GM23338 (cell line): ENCODE measurements at regions not wholly inside any gene's neighbourhood (a gene's known extent, or its start where the extent isn't known, plus 50 kb on each side); places are given as distances from the start of the nearest gene placed in this dataset.

Source experiments
- ATAC-seq: fragments of 200-7000 bp; cut with Tn5 transposase; 3 replicates; pipeline ENCODE4 v1.9.1; 2020
- DNase-seq: peaks from one replicate; pipeline ENCODE4 v3.0.0-alpha.2; 2015; ENCODE audit warnings: low spot score
- H2AFZ ChIP-seq: fragments of 200-600 bp; sonication (generic); 2 replicates; pipeline ENCODE4 v1.8.0; 2016; ENCODE audit warnings: antibody characterized with exemption, mild to moderate bottlenecking, moderate library complexity
- H3F3A ChIP-seq: fragments of 200-600 bp; sonication (generic); replicated peaks from 2 replicates; pipeline ENCODE4 v1.8.0; 2017; ENCODE audit warnings: antibody characterized with exemption, mixed run types, low read depth
- H3K27ac ChIP-seq: fragments of 200-600 bp; sonication (generic); 2 replicates; pipeline ENCODE4 v1.6.1; 2016; ENCODE audit warnings: low read depth
- H3K27me3 ChIP-seq: fragments of 200-600 bp; sonication (generic); 2 replicates; pipeline ENCODE4 v1.8.0; 2016; ENCODE audit warnings: mild to moderate bottlenecking, mixed run types, moderate library complexity; ENCODE audit not compliant: insufficient read depth
- H3K36me3 ChIP-seq: fragments of 200-600 bp; sonication (generic); 2 replicates; pipeline ENCODE4 v1.8.0; 2016; ENCODE audit warnings: mild to moderate bottlenecking; ENCODE audit not compliant: insufficient read depth
- H3K4me1 ChIP-seq: fragments of 200-600 bp; sonication (generic); 2 replicates; pipeline ENCODE4 v1.8.0; 2016; ENCODE audit warnings: mild to moderate bottlenecking, moderate library complexity; ENCODE audit not compliant: insufficient read depth
- H3K4me2 ChIP-seq: fragments of 200-600 bp; sonication (generic); 2 replicates; pipeline ENCODE4 v1.7.1; 2017; ENCODE audit warnings: mixed run types
- H3K4me3 ChIP-seq: fragments of 200-600 bp; sonication (generic); 2 replicates; pipeline ENCODE4 v1.6.1; 2016; ENCODE audit warnings: mixed run types
- H3K79me2 ChIP-seq: fragments of 200-600 bp; sonication (generic); replicated peaks from 2 replicates; pipeline ENCODE4 v1.8.0; 2017; ENCODE audit warnings: mild to moderate bottlenecking; ENCODE audit not compliant: insufficient read depth
- H3K9me2 ChIP-seq: fragments of 200-600 bp; sonication (generic); 2 replicates; pipeline ENCODE4 v1.8.0; 2017; ENCODE audit not compliant: insufficient read depth
- H4K20me1 ChIP-seq: fragments of 200-600 bp; sonication (generic); replicated peaks from 2 replicates; pipeline ENCODE4 v1.8.0; 2017; ENCODE audit warnings: mild to moderate bottlenecking; ENCODE audit not compliant: insufficient read depth
- H3K27ac Mint-ChIP-seq: 2 replicates; pipeline ENCODE4 v1.8.0; 2020; ENCODE audit warnings: inconsistent platforms, mild to moderate bottlenecking, moderate library complexity, mixed read lengths
- H3K27me3 Mint-ChIP-seq: 3 replicates; pipeline ENCODE4 v1.8.0; 2022; ENCODE audit warnings: low read depth, mild to moderate bottlenecking, moderate library complexity, mixed read lengths, inconsistent platforms; ENCODE audit not compliant: insufficient read depth, poor library complexity
- H3K36me3 Mint-ChIP-seq: 3 replicates; pipeline ENCODE4 v1.8.0; 2021; ENCODE audit warnings: low read depth, mild to moderate bottlenecking, inconsistent platforms, moderate library complexity, mixed read lengths
- H3K4me1 Mint-ChIP-seq: 3 replicates; pipeline ENCODE4 v1.8.0; 2020; ENCODE audit warnings: mild to moderate bottlenecking, inconsistent platforms, mixed read lengths
- H3K4me3 Mint-ChIP-seq: 3 replicates; pipeline ENCODE4 v1.8.0; 2021; ENCODE audit warnings: moderate library complexity, mild to moderate bottlenecking, inconsistent platforms, mixed read lengths
- H3K9me3 Mint-ChIP-seq: 3 replicates; pipeline ENCODE4 v1.8.0; 2020; ENCODE audit warnings: moderate library complexity, mild to moderate bottlenecking, inconsistent platforms, mixed read lengths
- CREB1 ChIP-seq: fragments of 250-450 bp; sonication (Bioruptor Pico); IDR thresholded peaks from 2 replicates; pipeline ENCODE4 v1.5.0; 2020; ENCODE audit warnings: low read depth, mild to moderate bottlenecking, moderate library complexity
- EZH2 ChIP-seq: fragments of 200-600 bp; sonication (generic); IDR thresholded peaks from one replicate; pipeline ENCODE4 v1.8.0; 2017; ENCODE audit warnings: antibody characterized with exemption, mild to moderate bottlenecking, low read depth; ENCODE audit not compliant: unreplicated experiment
- EZH2phosphoT487 ChIP-seq: fragments of 200-600 bp; sonication (generic); IDR thresholded peaks from one replicate; pipeline ENCODE4 v1.8.1; 2018; ENCODE audit warnings: antibody characterized with exemption; ENCODE audit not compliant: unreplicated experiment
- JUNB ChIP-seq: IDR thresholded peaks from one replicate; pipeline ENCODE4 v1.6.1; 2016; ENCODE audit warnings: antibody characterized with exemption; ENCODE audit not compliant: unreplicated experiment
- NANOG ChIP-seq: IDR thresholded peaks from 2 replicates; pipeline ENCODE4 v1.6.1; 2016; ENCODE audit warnings: antibody characterized with exemption, borderline replicate concordance
- STAT1 ChIP-seq: IDR thresholded peaks from one replicate; pipeline ENCODE4 v1.6.1; 2016; ENCODE audit warnings: antibody characterized with exemption; ENCODE audit not compliant: unreplicated experiment
- ZNF114 ChIP-seq: fragments of 250-450 bp; sonication (Bioruptor Pico); IDR thresholded peaks from 2 replicates; pipeline ENCODE4 v1.5.0; 2020; ENCODE audit warnings: mild to moderate bottlenecking, moderate library complexity
- TF ChIP-seq, protein P1 (sequence below): IDR thresholded peaks from one replicate; pipeline ENCODE4 v1.6.1; 2018; ENCODE audit warnings: antibody characterized with exemption; ENCODE audit not compliant: unreplicated experiment
- TF ChIP-seq, protein P2 (sequence below): fragments of 250-450 bp; sonication (Bioruptor Pico); IDR thresholded peaks from 2 replicates; pipeline ENCODE4 v1.5.0; 2020; ENCODE audit warnings: mild to moderate bottlenecking, moderate library complexity
- TF ChIP-seq, protein P3 (sequence below): IDR thresholded peaks from 2 replicates; pipeline ENCODE4 v1.6.1; 2016; ENCODE audit warnings: antibody characterized with exemption
- TF ChIP-seq, protein P4 (sequence below), 2 experiments: fragments of 200-600 bp in 1 of 2; sonication (generic) in 1 of 2; conservative IDR thresholded peaks; 2 replicates each; pipeline versions ENCODE4 v1.5.1 to v1.6.1; 2016 to 2017; ENCODE audit warnings: antibody characterized with exemption in 2 of 2, low read depth in 2 of 2, mild to moderate bottlenecking in 2 of 2, moderate library complexity in 1 of 2

DNA sequence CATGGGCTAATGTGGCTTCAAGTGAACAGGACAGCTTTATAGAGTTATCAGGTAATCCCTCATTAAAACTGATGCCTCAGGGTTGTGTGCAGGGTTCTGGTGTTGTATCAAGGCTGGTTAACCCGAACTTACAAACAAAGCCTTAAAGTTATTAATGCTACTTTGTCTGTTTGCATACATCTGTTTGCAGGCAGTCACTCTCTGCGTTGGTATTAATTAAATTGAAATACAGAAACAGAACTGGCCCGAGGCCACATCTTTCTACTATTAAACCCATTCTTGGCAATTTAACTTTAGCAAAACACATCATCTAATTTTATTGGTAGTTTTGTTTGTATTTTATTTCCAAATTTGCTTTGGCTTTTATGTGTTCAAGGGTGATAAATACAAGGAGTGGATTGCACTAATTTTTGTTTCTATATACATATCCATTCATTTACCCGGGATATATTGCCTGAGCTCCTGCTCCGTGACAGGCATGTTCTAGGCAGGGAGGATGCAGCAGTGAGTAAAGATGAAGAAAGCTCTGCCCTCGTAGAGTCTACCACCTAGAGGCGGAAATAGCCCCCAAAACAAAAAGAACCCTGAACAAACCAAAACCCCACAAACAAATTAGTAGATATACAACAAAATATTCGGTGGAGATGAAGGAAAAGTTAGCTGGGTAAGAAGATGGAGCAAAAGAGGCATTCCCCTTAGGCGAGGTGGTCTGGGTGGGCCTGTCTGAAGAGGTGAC is 164.2 kb downstream of the MACROH2A1 start:
- Histone ChIP-seq H3K36me3 (no peaks in the 10 kb centered on the region), H3K9me2 (no peaks in the 10 kb centered on the region), H3K4me1 (no peaks in the 10 kb centered on the region; the same call in 1 of the 2 replicates), H3K27ac (no peak overlapping the region), H2AFZ (no peak overlapping the region), H4K20me1 (no peaks in the 10 kb centered on the region), H3K79me2 (no peaks in the 10 kb centered on the region), H3K27me3 (no peaks in the 10 kb centered on the region), H3K4me2 (no peak overlapping the region), H3K4me3 (no peak overlapping the region), H3F3A (no peaks in the 10 kb centered on the region)
- H3K4me1 Mint-ChIP-seq = peaks cover 8% of the 10 kb centered on the region
- ATAC-seq (no peak), DNase-seq (no peak)
- no peaks in the 10 kb centered on the region for H3K9me3 Mint-ChIP-seq
- H3K36me3 Mint-ChIP-seq = no peaks in the 10 kb centered on the region
- no peak overlapping the region for H3K4me3 Mint-ChIP-seq
- H3K27me3 Mint-ChIP-seq = peaks cover 4% of the 10 kb centered on the region
- H3K27ac Mint-ChIP-seq = no peak overlapping the region
- TF ChIP-seq, protein P1, sequence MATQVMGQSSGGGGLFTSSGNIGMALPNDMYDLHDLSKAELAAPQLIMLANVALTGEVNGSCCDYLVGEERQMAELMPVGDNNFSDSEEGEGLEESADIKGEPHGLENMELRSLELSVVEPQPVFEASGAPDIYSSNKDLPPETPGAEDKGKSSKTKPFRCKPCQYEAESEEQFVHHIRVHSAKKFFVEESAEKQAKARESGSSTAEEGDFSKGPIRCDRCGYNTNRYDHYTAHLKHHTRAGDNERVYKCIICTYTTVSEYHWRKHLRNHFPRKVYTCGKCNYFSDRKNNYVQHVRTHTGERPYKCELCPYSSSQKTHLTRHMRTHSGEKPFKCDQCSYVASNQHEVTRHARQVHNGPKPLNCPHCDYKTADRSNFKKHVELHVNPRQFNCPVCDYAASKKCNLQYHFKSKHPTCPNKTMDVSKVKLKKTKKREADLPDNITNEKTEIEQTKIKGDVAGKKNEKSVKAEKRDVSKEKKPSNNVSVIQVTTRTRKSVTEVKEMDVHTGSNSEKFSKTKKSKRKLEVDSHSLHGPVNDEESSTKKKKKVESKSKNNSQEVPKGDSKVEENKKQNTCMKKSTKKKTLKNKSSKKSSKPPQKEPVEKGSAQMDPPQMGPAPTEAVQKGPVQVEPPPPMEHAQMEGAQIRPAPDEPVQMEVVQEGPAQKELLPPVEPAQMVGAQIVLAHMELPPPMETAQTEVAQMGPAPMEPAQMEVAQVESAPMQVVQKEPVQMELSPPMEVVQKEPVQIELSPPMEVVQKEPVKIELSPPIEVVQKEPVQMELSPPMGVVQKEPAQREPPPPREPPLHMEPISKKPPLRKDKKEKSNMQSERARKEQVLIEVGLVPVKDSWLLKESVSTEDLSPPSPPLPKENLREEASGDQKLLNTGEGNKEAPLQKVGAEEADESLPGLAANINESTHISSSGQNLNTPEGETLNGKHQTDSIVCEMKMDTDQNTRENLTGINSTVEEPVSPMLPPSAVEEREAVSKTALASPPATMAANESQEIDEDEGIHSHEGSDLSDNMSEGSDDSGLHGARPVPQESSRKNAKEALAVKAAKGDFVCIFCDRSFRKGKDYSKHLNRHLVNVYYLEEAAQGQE = no peak
- TF ChIP-seq ZNF114 (CRISPR knock-in tag) = no peak
- TF ChIP-seq NANOG = no peak
- TF ChIP-seq CREB1 = no peak
- no peak for TF ChIP-seq STAT1
- TF ChIP-seq, protein P2, sequence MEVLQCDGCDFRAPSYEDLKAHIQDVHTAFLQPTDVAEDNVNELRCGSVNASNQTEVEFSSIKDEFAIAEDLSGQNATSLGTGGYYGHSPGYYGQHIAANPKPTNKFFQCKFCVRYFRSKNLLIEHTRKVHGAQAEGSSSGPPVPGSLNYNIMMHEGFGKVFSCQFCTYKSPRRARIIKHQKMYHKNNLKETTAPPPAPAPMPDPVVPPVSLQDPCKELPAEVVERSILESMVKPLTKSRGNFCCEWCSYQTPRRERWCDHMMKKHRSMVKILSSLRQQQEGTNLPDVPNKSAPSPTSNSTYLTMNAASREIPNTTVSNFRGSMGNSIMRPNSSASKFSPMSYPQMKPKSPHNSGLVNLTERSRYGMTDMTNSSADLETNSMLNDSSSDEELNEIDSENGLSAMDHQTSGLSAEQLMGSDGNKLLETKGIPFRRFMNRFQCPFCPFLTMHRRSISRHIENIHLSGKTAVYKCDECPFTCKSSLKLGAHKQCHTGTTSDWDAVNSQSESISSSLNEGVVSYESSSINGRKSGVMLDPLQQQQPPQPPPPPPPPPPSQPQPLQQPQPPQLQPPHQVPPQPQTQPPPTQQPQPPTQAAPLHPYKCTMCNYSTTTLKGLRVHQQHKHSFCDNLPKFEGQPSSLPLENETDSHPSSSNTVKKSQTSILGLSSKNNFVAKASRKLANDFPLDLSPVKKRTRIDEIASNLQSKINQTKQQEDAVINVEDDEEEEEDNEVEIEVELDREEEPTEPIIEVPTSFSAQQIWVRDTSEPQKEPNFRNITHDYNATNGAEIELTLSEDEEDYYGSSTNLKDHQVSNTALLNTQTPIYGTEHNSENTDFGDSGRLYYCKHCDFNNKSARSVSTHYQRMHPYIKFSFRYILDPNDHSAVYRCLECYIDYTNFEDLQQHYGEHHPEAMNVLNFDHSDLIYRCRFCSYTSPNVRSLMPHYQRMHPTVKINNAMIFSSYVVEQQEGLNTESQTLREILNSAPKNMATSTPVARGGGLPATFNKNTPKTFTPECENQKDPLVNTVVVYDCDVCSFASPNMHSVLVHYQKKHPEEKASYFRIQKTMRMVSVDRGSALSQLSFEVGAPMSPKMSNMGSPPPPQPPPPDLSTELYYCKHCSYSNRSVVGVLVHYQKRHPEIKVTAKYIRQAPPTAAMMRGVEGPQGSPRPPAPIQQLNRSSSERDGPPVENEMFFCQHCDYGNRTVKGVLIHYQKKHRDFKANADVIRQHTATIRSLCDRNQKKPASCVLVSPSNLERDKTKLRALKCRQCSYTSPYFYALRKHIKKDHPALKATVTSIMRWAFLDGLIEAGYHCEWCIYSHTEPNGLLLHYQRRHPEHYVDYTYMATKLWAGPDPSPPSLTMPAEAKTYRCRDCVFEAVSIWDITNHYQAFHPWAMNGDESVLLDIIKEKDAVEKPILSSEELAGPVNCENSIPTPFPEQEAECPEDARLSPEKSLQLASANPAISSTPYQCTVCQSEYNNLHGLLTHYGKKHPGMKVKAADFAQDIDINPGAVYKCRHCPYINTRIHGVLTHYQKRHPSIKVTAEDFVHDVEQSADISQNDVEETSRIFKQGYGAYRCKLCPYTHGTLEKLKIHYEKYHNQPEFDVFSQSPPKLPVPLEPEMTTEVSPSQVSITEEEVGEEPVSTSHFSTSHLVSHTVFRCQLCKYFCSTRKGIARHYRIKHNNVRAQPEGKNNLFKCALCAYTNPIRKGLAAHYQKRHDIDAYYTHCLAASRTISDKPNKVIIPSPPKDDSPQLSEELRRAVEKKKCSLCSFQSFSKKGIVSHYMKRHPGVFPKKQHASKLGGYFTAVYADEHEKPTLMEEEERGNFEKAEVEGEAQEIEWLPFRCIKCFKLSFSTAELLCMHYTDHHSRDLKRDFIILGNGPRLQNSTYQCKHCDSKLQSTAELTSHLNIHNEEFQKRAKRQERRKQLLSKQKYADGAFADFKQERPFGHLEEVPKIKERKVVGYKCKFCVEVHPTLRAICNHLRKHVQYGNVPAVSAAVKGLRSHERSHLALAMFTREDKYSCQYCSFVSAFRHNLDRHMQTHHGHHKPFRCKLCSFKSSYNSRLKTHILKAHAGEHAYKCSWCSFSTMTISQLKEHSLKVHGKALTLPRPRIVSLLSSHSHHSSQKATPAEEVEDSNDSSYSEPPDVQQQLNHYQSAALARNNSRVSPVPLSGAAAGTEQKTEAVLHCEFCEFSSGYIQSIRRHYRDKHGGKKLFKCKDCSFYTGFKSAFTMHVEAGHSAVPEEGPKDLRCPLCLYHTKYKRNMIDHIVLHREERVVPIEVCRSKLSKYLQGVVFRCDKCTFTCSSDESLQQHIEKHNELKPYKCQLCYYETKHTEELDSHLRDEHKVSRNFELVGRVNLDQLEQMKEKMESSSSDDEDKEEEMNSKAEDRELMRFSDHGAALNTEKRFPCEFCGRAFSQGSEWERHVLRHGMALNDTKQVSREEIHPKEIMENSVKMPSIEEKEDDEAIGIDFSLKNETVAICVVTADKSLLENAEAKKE (CRISPR knock-in tag) = no peak
- TF ChIP-seq EZH2phosphoT487 = no peak
- TF ChIP-seq, protein P3, sequence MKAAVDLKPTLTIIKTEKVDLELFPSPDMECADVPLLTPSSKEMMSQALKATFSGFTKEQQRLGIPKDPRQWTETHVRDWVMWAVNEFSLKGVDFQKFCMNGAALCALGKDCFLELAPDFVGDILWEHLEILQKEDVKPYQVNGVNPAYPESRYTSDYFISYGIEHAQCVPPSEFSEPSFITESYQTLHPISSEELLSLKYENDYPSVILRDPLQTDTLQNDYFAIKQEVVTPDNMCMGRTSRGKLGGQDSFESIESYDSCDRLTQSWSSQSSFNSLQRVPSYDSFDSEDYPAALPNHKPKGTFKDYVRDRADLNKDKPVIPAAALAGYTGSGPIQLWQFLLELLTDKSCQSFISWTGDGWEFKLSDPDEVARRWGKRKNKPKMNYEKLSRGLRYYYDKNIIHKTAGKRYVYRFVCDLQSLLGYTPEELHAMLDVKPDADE = no peak
- no peak for TF ChIP-seq JUNB
- TF ChIP-seq, protein P4, sequence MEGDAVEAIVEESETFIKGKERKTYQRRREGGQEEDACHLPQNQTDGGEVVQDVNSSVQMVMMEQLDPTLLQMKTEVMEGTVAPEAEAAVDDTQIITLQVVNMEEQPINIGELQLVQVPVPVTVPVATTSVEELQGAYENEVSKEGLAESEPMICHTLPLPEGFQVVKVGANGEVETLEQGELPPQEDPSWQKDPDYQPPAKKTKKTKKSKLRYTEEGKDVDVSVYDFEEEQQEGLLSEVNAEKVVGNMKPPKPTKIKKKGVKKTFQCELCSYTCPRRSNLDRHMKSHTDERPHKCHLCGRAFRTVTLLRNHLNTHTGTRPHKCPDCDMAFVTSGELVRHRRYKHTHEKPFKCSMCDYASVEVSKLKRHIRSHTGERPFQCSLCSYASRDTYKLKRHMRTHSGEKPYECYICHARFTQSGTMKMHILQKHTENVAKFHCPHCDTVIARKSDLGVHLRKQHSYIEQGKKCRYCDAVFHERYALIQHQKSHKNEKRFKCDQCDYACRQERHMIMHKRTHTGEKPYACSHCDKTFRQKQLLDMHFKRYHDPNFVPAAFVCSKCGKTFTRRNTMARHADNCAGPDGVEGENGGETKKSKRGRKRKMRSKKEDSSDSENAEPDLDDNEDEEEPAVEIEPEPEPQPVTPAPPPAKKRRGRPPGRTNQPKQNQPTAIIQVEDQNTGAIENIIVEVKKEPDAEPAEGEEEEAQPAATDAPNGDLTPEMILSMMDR (conservative IDR thresholded peaks at IDR 0.05; ENCODE audit: low read depth in 2 of 2) = no peak
- no peak for TF ChIP-seq EZH2
